HG02885 (cell line): ENCODE measurements at regions not wholly inside any gene's neighbourhood (a gene's known extent, or its start where the extent isn't known, plus 50 kb on each side); places are given as distances from the start of the nearest gene placed in this dataset.
"Not testable (repeated sequence)": the region's sequence is repeated elsewhere in the genome, so short reads cannot be mapped to it uniquely, and the experiment has no call there.

Experiments
- ATAC-seq: cut with Tn5 transposase; IDR thresholded peaks from one replicate; pipeline ENCODE4 v1.9.1; 2021; ENCODE audit warnings: mild to moderate bottlenecking; ENCODE audit not compliant: unreplicated experiment, poor library complexity

GRCh38 chr12:87066326-87066725 is 810.1 kb upstream of the MGAT4C start:
- ATAC-seq = no peak

GRCh38 chr12:87059231-87059630 is 803.0 kb upstream of the MGAT4C start:
- no peak for ATAC-seq

GRCh38 chr12:87054226-87054625 is 798.0 kb upstream of the MGAT4C start:
- ATAC-seq = no peak

- ATAC-seq = no peak
Measured at GRCh38 chr12:87051621-87052020, 795.4 kb upstream of the MGAT4C start.

- ATAC-seq = no peak
Measured at GRCh38 chr12:87047691-87048090, 791.5 kb upstream of the MGAT4C start.

- ATAC-seq = no peak
Measured at GRCh38 chr12:87039536-87039935, 783.3 kb upstream of the MGAT4C start.

- ATAC-seq = no peak
Measured at GRCh38 chr12:87038098-87038497, 781.9 kb upstream of the MGAT4C start.

- ATAC-seq = no peak
Measured at GRCh38 chr12:87025976-87026375, 769.8 kb upstream of the MGAT4C start.

- no peak for ATAC-seq
Measured at GRCh38 chr12:87021400-87021799, 765.2 kb upstream of the MGAT4C start.

GRCh38 chr12:87020071-87020470 is 763.9 kb upstream of the MGAT4C start:
- no peak for ATAC-seq

- no peak for ATAC-seq
Measured at GRCh38 chr12:87015352-87015751, 759.2 kb upstream of the MGAT4C start.

- ATAC-seq = no peak
Measured at GRCh38 chr12:87008785-87009384, 752.7 kb upstream of the MGAT4C start.

GRCh38 chr12:87001102-87001501 is 744.9 kb upstream of the MGAT4C start:
- no peak for ATAC-seq

GRCh38 chr12:86985298-86985697 is 729.1 kb upstream of the MGAT4C start:
- no peak for ATAC-seq

GRCh38 chr12:86970595-86970994 is 714.4 kb upstream of the MGAT4C start:
- ATAC-seq = not testable (repeated sequence)

GRCh38 chr12:86959766-86960458 is 703.7 kb upstream of the MGAT4C start:
- ATAC-seq = no peak

- no peak for ATAC-seq
Measured at GRCh38 chr12:86950444-86950843, 694.3 kb upstream of the MGAT4C start.

- no peak for ATAC-seq
Measured at GRCh38 chr12:86950043-86950442, 693.9 kb upstream of the MGAT4C start.

- ATAC-seq = no peak
Measured at GRCh38 chr12:86948851-86949250, 692.7 kb upstream of the MGAT4C start.

GRCh38 chr12:86945685-86946196 is 689.5 kb upstream of the MGAT4C start:
- ATAC-seq = no peak

GRCh38 chr12:86944197-86944819 is 688.1 kb upstream of the MGAT4C start:
- not testable (repeated sequence) for ATAC-seq
